Astrocyte (in vitro differentiated cells and primary cell): ENCODE measurements at regions not wholly inside any gene's neighbourhood (a gene's known extent, or its start where the extent isn't known, plus 50 kb on each side); places are given as distances from the start of the nearest gene placed in this dataset.

ENCODE experiments used
- DNase-seq: peaks from one replicate; pipeline ENCODE4 v3.0.0-alpha.2; 2010; ENCODE audit warnings: low read depth
- FAIRE-seq: peaks from 2 replicates; lab custom pipeline; 2011; peaks lifted over from hg19 to GRCh38; lab: Jason Lieb, UNC
- H2AFZ ChIP-seq: 2 replicates; pipeline ENCODE4 v1.6.0; 2012; ENCODE audit warnings: low read depth, low read length, inconsistent platforms
- H3K27ac ChIP-seq: 2 replicates; pipeline ENCODE4 v1.5.1; 2011; ENCODE audit warnings: low read depth, low read length, inconsistent platforms
- H3K27me3 ChIP-seq: 2 replicates; pipeline ENCODE4 v1.6.0; 2011; ENCODE audit warnings: low read length, inconsistent platforms; ENCODE audit not compliant: insufficient read depth
- H3K36me3 ChIP-seq: 2 replicates; pipeline ENCODE4 v1.5.1; 2011; ENCODE audit warnings: low read length, inconsistent platforms; ENCODE audit not compliant: insufficient read depth
- H3K4me1 ChIP-seq: 2 replicates; pipeline ENCODE4 v1.5.1; 2011; ENCODE audit warnings: low read length, inconsistent platforms; ENCODE audit not compliant: insufficient read depth
- H3K4me2 ChIP-seq: 2 replicates; pipeline ENCODE4 v1.6.0; 2012; ENCODE audit warnings: low read length, inconsistent platforms
- H3K4me3 ChIP-seq: 2 replicates; pipeline ENCODE4 v1.5.1; 2011; ENCODE audit warnings: low read depth, mild to moderate bottlenecking, low read length, inconsistent platforms; ENCODE audit not compliant: insufficient read depth
- H3K79me2 ChIP-seq: 2 replicates; pipeline ENCODE4 v1.6.0; 2012; ENCODE audit warnings: mild to moderate bottlenecking, low read length, inconsistent platforms; ENCODE audit not compliant: insufficient read depth
- H3K9ac ChIP-seq: 2 replicates; pipeline ENCODE4 v1.6.0; 2012; ENCODE audit warnings: mild to moderate bottlenecking, low read length, inconsistent platforms
- H3K9me3 ChIP-seq: 2 replicates; pipeline ENCODE4 v1.5.1; 2012; ENCODE audit warnings: low read depth, mild to moderate bottlenecking, low read length, inconsistent platforms; ENCODE audit not compliant: insufficient read depth
- H4K20me1 ChIP-seq: 2 replicates; pipeline ENCODE4 v1.6.0; 2012; ENCODE audit warnings: low read length, inconsistent platforms; ENCODE audit not compliant: insufficient read depth
- H3K27ac Mint-ChIP-seq: one replicate; pipeline ENCODE4 v1.8.0; 2021; ENCODE audit warnings: mild to moderate bottlenecking, mixed read lengths; ENCODE audit not compliant: unreplicated experiment
- H3K27me3 Mint-ChIP-seq: one replicate; pipeline ENCODE4 v1.8.0; 2021; ENCODE audit warnings: low read depth, mixed read lengths; ENCODE audit not compliant: unreplicated experiment
- H3K36me3 Mint-ChIP-seq: one replicate; pipeline ENCODE4 v1.8.0; 2021; ENCODE audit warnings: low read depth, mixed read lengths; ENCODE audit not compliant: unreplicated experiment
- H3K4me1 Mint-ChIP-seq: one replicate; pipeline ENCODE4 v1.8.0; 2021; ENCODE audit warnings: low read depth, mixed read lengths; ENCODE audit not compliant: unreplicated experiment
- H3K4me3 Mint-ChIP-seq: one replicate; pipeline ENCODE4 v1.8.0; 2021; ENCODE audit warnings: mild to moderate bottlenecking, moderate library complexity, mixed read lengths; ENCODE audit not compliant: unreplicated experiment
- H3K9me3 Mint-ChIP-seq: one replicate; pipeline ENCODE4 v1.8.0; 2021; ENCODE audit warnings: mild to moderate bottlenecking, mixed read lengths; ENCODE audit not compliant: unreplicated experiment
- CTCF ChIP-seq: IDR thresholded peaks from 2 replicates; pipeline ENCODE4 v1.5.1; 2011; ENCODE audit warnings: low read depth, mild to moderate bottlenecking, inconsistent platforms, low read length, moderate library complexity; ENCODE audit not compliant: insufficient read depth
- EZH2 ChIP-seq: IDR thresholded peaks from 2 replicates; pipeline ENCODE4 v1.6.1; 2012; ENCODE audit warnings: mild to moderate bottlenecking, low read length, inconsistent platforms; ENCODE audit not compliant: insufficient read depth

GRCh38 chr11:90775567-90776165 is 552.8 kb upstream of the CHORDC1 start:
- Histone ChIP-seq H2AFZ (no peak overlapping the region), H3K79me2 (no peaks in the 10 kb centered on the region), H3K27ac (no peak overlapping the region), H3K9ac (no peak overlapping the region), H3K36me3 (no peaks in the 10 kb centered on the region), H3K4me2 (no peak overlapping the region), H3K4me3 (no peak overlapping the region), H4K20me1 (no peaks in the 10 kb centered on the region), H3K27me3 (no peaks in the 10 kb centered on the region), H3K4me1 (no peaks in the 10 kb centered on the region), H3K9me3 (no peaks in the 10 kb centered on the region)
- Mint-ChIP-seq H3K9me3 (peaks cover 2% of the 10 kb centered on the region), H3K4me1 (no peaks in the 10 kb centered on the region), H3K36me3 (no peaks in the 10 kb centered on the region), H3K4me3 (no peak overlapping the region), H3K27ac (no peak overlapping the region), H3K27me3 (no peaks in the 10 kb centered on the region)
- DNase-seq (no peak), FAIRE-seq (no peak)
- TF ChIP-seq CTCF (no peak), EZH2 (no peak)

- DNase-seq = no peak
- no peaks in the 10 kb centered on the region for H3K36me3 Mint-ChIP-seq
- no peak overlapping the region for H3K4me2 ChIP-seq
- H3K4me3 Mint-ChIP-seq = no peak overlapping the region
- H3K27me3 Mint-ChIP-seq = no peaks in the 10 kb centered on the region
- no peak overlapping the region for H2AFZ ChIP-seq
- TF ChIP-seq EZH2 = no peak
- no peak for TF ChIP-seq CTCF
- H3K9me3 ChIP-seq = no peaks in the 10 kb centered on the region
- H3K4me3 ChIP-seq = no peak overlapping the region
- no peaks in the 10 kb centered on the region for H3K79me2 ChIP-seq
- H3K9ac ChIP-seq = no peak overlapping the region
- H3K9me3 Mint-ChIP-seq = peaks cover 2% of the 10 kb centered on the region
- no peaks in the 10 kb centered on the region for H3K4me1 Mint-ChIP-seq
- no peaks in the 10 kb centered on the region for H3K36me3 ChIP-seq
- H4K20me1 ChIP-seq = no peaks in the 10 kb centered on the region
- no peak overlapping the region for H3K27ac ChIP-seq
- FAIRE-seq = no peak
- no peaks in the 10 kb centered on the region for H3K27me3 ChIP-seq
- no peaks in the 10 kb centered on the region for H3K4me1 ChIP-seq
- H3K27ac Mint-ChIP-seq = no peak overlapping the region
Observed at GRCh38 chr11:90774727-90775566, 552.1 kb upstream of the CHORDC1 start.

- FAIRE-seq (no peak), DNase-seq (no peak)
- H3K9ac ChIP-seq = no peak overlapping the region
- no peaks in the 10 kb centered on the region for H3K36me3 Mint-ChIP-seq
- no peaks in the 10 kb centered on the region for H3K9me3 Mint-ChIP-seq
- H3K4me3 ChIP-seq = no peak overlapping the region
- no peaks in the 10 kb centered on the region for H3K27me3 ChIP-seq
- TF ChIP-seq EZH2 (no peak), CTCF (no peak)
- no peak overlapping the region for H2AFZ ChIP-seq
- H3K36me3 ChIP-seq = no peaks in the 10 kb centered on the region
- no peaks in the 10 kb centered on the region for H3K9me3 ChIP-seq
- no peaks in the 10 kb centered on the region for H3K4me1 Mint-ChIP-seq
- H3K4me2 ChIP-seq = no peak overlapping the region
- H3K27ac Mint-ChIP-seq = no peak overlapping the region
- no peak overlapping the region for H3K4me3 Mint-ChIP-seq
- H3K27me3 Mint-ChIP-seq = no peaks in the 10 kb centered on the region
- no peak overlapping the region for H3K27ac ChIP-seq
- no peaks in the 10 kb centered on the region for H3K79me2 ChIP-seq
- H4K20me1 ChIP-seq = no peaks in the 10 kb centered on the region
- no peaks in the 10 kb centered on the region for H3K4me1 ChIP-seq
Observed at GRCh38 chr11:90770007-90770406, 547.2 kb upstream of the CHORDC1 start.
